ENCODE measurements at regions not wholly inside any gene's neighbourhood (a gene's known extent, or its start where the extent isn't known, plus 50 kb on each side); places are given as distances from the start of the nearest gene placed in this dataset.

GRCh38 chr7:10205696-10206095 is 768.0 kb upstream of the PHF14 start:
- TF ChIP-seq CTCF (IDR thresholded peaks at IDR 0.05; ENCODE audit: low read length) (no peak), EZH2 (optimal IDR thresholded peaks at IDR 0.05; ENCODE audit: low read depth, low read length) (no peak), EZH2phosphoT487 (IDR thresholded peaks at IDR 0.05; ENCODE audit: low read length) (no peak)

Measured in MM.1S (cell line).